ENCODE measurements at regions not wholly inside any gene's neighbourhood (a gene's known extent, or its start where the extent isn't known, plus 50 kb on each side); places are given as distances from the start of the nearest gene placed in this dataset.

GRCh38 chr5:53194086-53194485 lies 84.5 kb upstream of the MOCS2 start:
- Histone ChIP-seq H3K36me3 (ENCODE audit: insufficient read depth, low read length) (no peaks in the 10 kb centered on the region), H3K4me3 (ENCODE audit: low read depth, low read length, poor library complexity, severe bottlenecking) (no peak overlapping the region), H2AFZ (ENCODE audit: low read length) (no peak overlapping the region), H3K4me1 (ENCODE audit: insufficient read depth, low read length, severe bottlenecking) (no peaks in the 10 kb centered on the region), H4K20me1 (ENCODE audit: insufficient read depth, low read length) (no peaks in the 10 kb centered on the region), H3K27me3 (ENCODE audit: insufficient read depth, low read length) (no peaks in the 10 kb centered on the region), H3K27ac (ENCODE audit: low read depth, low read length, poor library complexity, severe bottlenecking) (no peak overlapping the region), H3K9me2 (ENCODE audit: low read depth, low read length) (no peaks in the 10 kb centered on the region), H3K4me2 (ENCODE audit: low read length) (no peak overlapping the region), H3K79me2 (ENCODE audit: insufficient read depth, low read length) (no peaks in the 10 kb centered on the region), H3F3A (ENCODE audit: insufficient read depth, low read length) (no peaks in the 10 kb centered on the region), H3K9me3 (ENCODE audit: low read length) (no peaks in the 10 kb centered on the region), H3K9ac (ENCODE audit: low read length) (no peak overlapping the region)
- TF ChIP-seq CTCF (IDR thresholded peaks at IDR 0.05; ENCODE audit: low read length), result no peak
- no peak for TF ChIP-seq EZH2 (IDR thresholded peaks at IDR 0.05; ENCODE audit: borderline replicate concordance, low read length)

- H3K79me2 ChIP-seq (ENCODE audit: insufficient read depth, low read length), result no peaks in the 10 kb centered on the region
- H3K4me1 ChIP-seq (ENCODE audit: insufficient read depth, low read length, severe bottlenecking), result peaks cover 7% of the 10 kb centered on the region
- no peaks in the 10 kb centered on the region for H3K27me3 ChIP-seq (ENCODE audit: insufficient read depth, low read length)
- H2AFZ ChIP-seq (ENCODE audit: low read length), result no peak overlapping the region
- no peaks in the 10 kb centered on the region for H4K20me1 ChIP-seq (ENCODE audit: insufficient read depth, low read length)
- H3K4me3 ChIP-seq (ENCODE audit: low read depth, low read length, poor library complexity, severe bottlenecking), result no peak overlapping the region
- H3K4me2 ChIP-seq (ENCODE audit: low read length), result no peak overlapping the region
- H3K27ac ChIP-seq (ENCODE audit: low read depth, low read length, poor library complexity, severe bottlenecking), result no peak overlapping the region
- H3K36me3 ChIP-seq (ENCODE audit: insufficient read depth, low read length), result no peaks in the 10 kb centered on the region
- no peak overlapping the region for H3K9ac ChIP-seq (ENCODE audit: low read length)
- no peaks in the 10 kb centered on the region for H3F3A ChIP-seq (ENCODE audit: insufficient read depth, low read length)
- H3K9me2 ChIP-seq (ENCODE audit: low read depth, low read length), result no peaks in the 10 kb centered on the region
- H3K9me3 ChIP-seq (ENCODE audit: low read length), result no peaks in the 10 kb centered on the region
- TF ChIP-seq EZH2 (IDR thresholded peaks at IDR 0.05; ENCODE audit: borderline replicate concordance, low read length) (no peak), CTCF (IDR thresholded peaks at IDR 0.05; ENCODE audit: low read length) (no peak)
These were observed 90.3 kb upstream of the MOCS2 start for GRCh38 chr5:53199882-53200281.

- H3K9me2 ChIP-seq (ENCODE audit: low read depth, low read length), result no peaks in the 10 kb centered on the region
- H3K4me1 ChIP-seq (ENCODE audit: insufficient read depth, low read length, severe bottlenecking), result peaks cover 7% of the 10 kb centered on the region
- H3K27ac ChIP-seq (ENCODE audit: low read depth, low read length, poor library complexity, severe bottlenecking), result no peak overlapping the region
- no peaks in the 10 kb centered on the region for H3K36me3 ChIP-seq (ENCODE audit: insufficient read depth, low read length)
- H3K9me3 ChIP-seq (ENCODE audit: low read length), result no peaks in the 10 kb centered on the region
- no peaks in the 10 kb centered on the region for H3K79me2 ChIP-seq (ENCODE audit: insufficient read depth, low read length)
- no peak overlapping the region for H3K4me2 ChIP-seq (ENCODE audit: low read length)
- no peak overlapping the region for H3K9ac ChIP-seq (ENCODE audit: low read length)
- no peaks in the 10 kb centered on the region for H3K27me3 ChIP-seq (ENCODE audit: insufficient read depth, low read length)
- no peaks in the 10 kb centered on the region for H3F3A ChIP-seq (ENCODE audit: insufficient read depth, low read length)
- H3K4me3 ChIP-seq (ENCODE audit: low read depth, low read length, poor library complexity, severe bottlenecking), result no peak overlapping the region
- no peak overlapping the region for H2AFZ ChIP-seq (ENCODE audit: low read length)
- TF ChIP-seq CTCF (IDR thresholded peaks at IDR 0.05; ENCODE audit: low read length) (no peak), EZH2 (IDR thresholded peaks at IDR 0.05; ENCODE audit: borderline replicate concordance, low read length) (no peak)
- no peaks in the 10 kb centered on the region for H4K20me1 ChIP-seq (ENCODE audit: insufficient read depth, low read length)
These were observed 90.7 kb upstream of the MOCS2 start for GRCh38 chr5:53200306-53200705.
